ENCODE measurements at regions not wholly inside any gene's neighbourhood (a gene's known extent, or its start where the extent isn't known, plus 50 kb on each side); places are given as distances from the start of the nearest gene placed in this dataset.

- CTCF ChIA-PET, result no interaction called here
- Mint-ChIP-seq H3K4me1 (ENCODE audit: low read depth) (no peaks in the 10 kb centered on the region), H3K9me3 (no peaks in the 10 kb centered on the region), H3K27me3 (no peaks in the 10 kb centered on the region), H3K4me3 (no peak overlapping the region), H3K27ac (no peak overlapping the region), H3K36me3 (ENCODE audit: low read depth) (no peaks in the 10 kb centered on the region)
- no peak for ATAC-seq
- DNase-seq, result no peak
- intact Hi-C loops (cut with micrococcal nuclease), result no loop called here
- POLR2A ChIA-PET, result no interaction called here
- no peak for TF ChIP-seq CTCF (IDR thresholded peaks at IDR 0.05)
Observed at GRCh38 chr5:100148239-100148638, 386.9 kb upstream of the FAM174A start.

- intact Hi-C loops (cut with micrococcal nuclease), result no loop called here
- ChIA-PET CTCF (no interaction called here), POLR2A (no interaction called here)
- Mint-ChIP-seq H3K36me3 (ENCODE audit: low read depth) (no peaks in the 10 kb centered on the region), H3K27ac (no peak overlapping the region), H3K9me3 (no peaks in the 10 kb centered on the region), H3K4me3 (no peak overlapping the region), H3K4me1 (ENCODE audit: low read depth) (no peaks in the 10 kb centered on the region), H3K27me3 (no peaks in the 10 kb centered on the region)
- TF ChIP-seq CTCF (IDR thresholded peaks at IDR 0.05), result no peak
- no peak for ATAC-seq
- DNase-seq, result no peak
Observed at GRCh38 chr5:100142607-100143006, 392.6 kb upstream of the FAM174A start.

GRCh38 chr5:100131161-100131560 is 404.0 kb upstream of the FAM174A start:
- TF ChIP-seq CTCF (IDR thresholded peaks at IDR 0.05), result no peak
- Mint-ChIP-seq H3K4me1 (ENCODE audit: low read depth) (no peaks in the 10 kb centered on the region), H3K36me3 (ENCODE audit: low read depth) (no peaks in the 10 kb centered on the region), H3K27me3 (no peaks in the 10 kb centered on the region), H3K9me3 (peaks cover 6% of the 10 kb centered on the region), H3K27ac (no peak overlapping the region), H3K4me3 (no peak overlapping the region)
- DNase-seq (no peak), ATAC-seq (no peak)
- ChIA-PET CTCF (no interaction called here), POLR2A (no interaction called here)
- intact Hi-C loops (cut with micrococcal nuclease), result no loop called here

GRCh38 chr5:100130307-100130706 is 404.9 kb upstream of the FAM174A start:
- POLR2A ChIA-PET, result no interaction called here
- Mint-ChIP-seq H3K4me3 (no peak overlapping the region), H3K27me3 (no peaks in the 10 kb centered on the region), H3K27ac (no peak overlapping the region), H3K36me3 (ENCODE audit: low read depth) (no peaks in the 10 kb centered on the region), H3K4me1 (ENCODE audit: low read depth) (no peaks in the 10 kb centered on the region), H3K9me3 (peaks cover 6% of the 10 kb centered on the region)
- TF ChIP-seq CTCF (IDR thresholded peaks at IDR 0.05), result no peak
- no peak for ATAC-seq
- intact Hi-C loops (cut with micrococcal nuclease), result no loop called here
- no peak for DNase-seq
- CTCF ChIA-PET, result no interaction called here

- no peak for DNase-seq
- no peaks in the 10 kb centered on the region for H3K27me3 Mint-ChIP-seq
- ATAC-seq, result no peak
- intact Hi-C loops (cut with micrococcal nuclease), result no loop called here
- ChIA-PET CTCF (no interaction called here), POLR2A (no interaction called here)
- no peak for TF ChIP-seq CTCF (IDR thresholded peaks at IDR 0.05)
- H3K4me1 Mint-ChIP-seq (ENCODE audit: low read depth), result no peaks in the 10 kb centered on the region
- no peak overlapping the region for H3K27ac Mint-ChIP-seq
- no peaks in the 10 kb centered on the region for H3K36me3 Mint-ChIP-seq (ENCODE audit: low read depth)
- no peak overlapping the region for H3K4me3 Mint-ChIP-seq
- H3K9me3 Mint-ChIP-seq, result no peaks in the 10 kb centered on the region
Observed at GRCh38 chr5:100119903-100120302, 415.3 kb upstream of the FAM174A start.

Measured in activated CD8-positive, alpha-beta T cell treated with anti-CD3 and anti-CD28 coated beads for 36 hours (primary cell).